ENCODE measurements at regions not wholly inside any gene's neighbourhood (a gene's known extent, or its start where the extent isn't known, plus 50 kb on each side); places are given as distances from the start of the nearest gene placed in this dataset.

DNA sequence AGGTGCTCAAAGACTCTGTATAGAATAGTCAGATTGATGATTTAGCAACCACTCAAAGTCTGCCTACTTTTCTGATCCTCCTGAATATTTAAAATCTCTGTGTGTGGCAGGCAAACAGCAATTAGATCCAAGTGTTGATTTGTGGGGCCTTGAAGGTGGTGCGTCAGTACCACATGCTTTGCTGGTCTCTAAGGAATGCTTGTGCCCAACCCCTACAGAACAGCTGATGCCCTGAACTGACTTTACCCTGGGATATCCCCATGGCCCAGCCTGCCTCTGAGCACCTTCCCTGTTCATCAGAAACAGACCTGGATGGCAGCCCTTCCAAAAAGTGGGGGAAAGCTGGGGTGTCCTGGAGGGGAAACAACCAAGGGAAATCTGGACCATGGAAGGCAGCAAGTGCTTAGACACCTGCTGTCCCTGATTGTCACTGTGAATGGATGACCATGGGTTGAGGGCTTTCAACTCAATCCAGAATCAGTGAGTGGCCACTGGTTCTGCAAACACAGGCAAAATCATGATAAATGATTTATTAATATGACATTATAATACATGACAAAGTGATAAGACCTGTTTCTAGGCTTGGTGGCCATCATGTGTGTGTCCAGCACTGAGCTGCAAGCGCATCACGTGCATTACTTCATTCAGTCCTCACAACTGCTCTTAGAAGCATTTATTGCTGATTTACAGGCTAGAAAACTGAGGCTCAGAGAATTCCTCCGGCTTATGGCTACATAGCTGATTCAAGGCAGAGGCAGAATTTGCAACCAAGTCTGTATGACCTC is 76.1 kb upstream of the TPM1 start:
- H3K9me2 ChIP-seq (replicated peaks; ENCODE audit: insufficient read depth, low read length) = no peaks in the 10 kb centered on the region
- H2AFZ ChIP-seq (ENCODE audit: low read length) = no peak overlapping the region
- no peaks in the 10 kb centered on the region for H3K27me3 ChIP-seq (replicated peaks; ENCODE audit: insufficient read depth, low read length)
- no peaks in the 10 kb centered on the region for H3F3A ChIP-seq (ENCODE audit: insufficient read depth, low read length)
- TF ChIP-seq EZH2 (optimal IDR thresholded peaks at IDR 0.05; ENCODE audit: low read depth, low read length) = no peak
- TF ChIP-seq, protein P1, sequence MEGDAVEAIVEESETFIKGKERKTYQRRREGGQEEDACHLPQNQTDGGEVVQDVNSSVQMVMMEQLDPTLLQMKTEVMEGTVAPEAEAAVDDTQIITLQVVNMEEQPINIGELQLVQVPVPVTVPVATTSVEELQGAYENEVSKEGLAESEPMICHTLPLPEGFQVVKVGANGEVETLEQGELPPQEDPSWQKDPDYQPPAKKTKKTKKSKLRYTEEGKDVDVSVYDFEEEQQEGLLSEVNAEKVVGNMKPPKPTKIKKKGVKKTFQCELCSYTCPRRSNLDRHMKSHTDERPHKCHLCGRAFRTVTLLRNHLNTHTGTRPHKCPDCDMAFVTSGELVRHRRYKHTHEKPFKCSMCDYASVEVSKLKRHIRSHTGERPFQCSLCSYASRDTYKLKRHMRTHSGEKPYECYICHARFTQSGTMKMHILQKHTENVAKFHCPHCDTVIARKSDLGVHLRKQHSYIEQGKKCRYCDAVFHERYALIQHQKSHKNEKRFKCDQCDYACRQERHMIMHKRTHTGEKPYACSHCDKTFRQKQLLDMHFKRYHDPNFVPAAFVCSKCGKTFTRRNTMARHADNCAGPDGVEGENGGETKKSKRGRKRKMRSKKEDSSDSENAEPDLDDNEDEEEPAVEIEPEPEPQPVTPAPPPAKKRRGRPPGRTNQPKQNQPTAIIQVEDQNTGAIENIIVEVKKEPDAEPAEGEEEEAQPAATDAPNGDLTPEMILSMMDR (IDR thresholded peaks at IDR 0.05; ENCODE audit: low read length) = no peak
- no peak for TF ChIP-seq EZH2phosphoT487 (IDR thresholded peaks at IDR 0.05; ENCODE audit: low read length)
- no peak overlapping the region for H3K4me2 ChIP-seq (ENCODE audit: low read depth, low read length)
- no peaks in the 10 kb centered on the region for H3K4me1 ChIP-seq (ENCODE audit: low read length)
- H3K4me3 ChIP-seq (ENCODE audit: low read length) = no peak overlapping the region
- H3K27ac ChIP-seq (ENCODE audit: low read length) = no peak overlapping the region
- H4K20me1 ChIP-seq (ENCODE audit: insufficient read depth, low read length) = no peaks in the 10 kb centered on the region
- no peaks in the 10 kb centered on the region for H3K79me2 ChIP-seq (ENCODE audit: low read length)
- no peaks in the 10 kb centered on the region for H3K36me3 ChIP-seq (replicated peaks; ENCODE audit: insufficient read depth, low read length)
- H3K9me3 ChIP-seq (replicated peaks; ENCODE audit: insufficient read depth, low read length) = no peaks in the 10 kb centered on the region
- no peak for DNase-seq
- no peak overlapping the region for H3K9ac ChIP-seq (ENCODE audit: low read length)

DNA sequence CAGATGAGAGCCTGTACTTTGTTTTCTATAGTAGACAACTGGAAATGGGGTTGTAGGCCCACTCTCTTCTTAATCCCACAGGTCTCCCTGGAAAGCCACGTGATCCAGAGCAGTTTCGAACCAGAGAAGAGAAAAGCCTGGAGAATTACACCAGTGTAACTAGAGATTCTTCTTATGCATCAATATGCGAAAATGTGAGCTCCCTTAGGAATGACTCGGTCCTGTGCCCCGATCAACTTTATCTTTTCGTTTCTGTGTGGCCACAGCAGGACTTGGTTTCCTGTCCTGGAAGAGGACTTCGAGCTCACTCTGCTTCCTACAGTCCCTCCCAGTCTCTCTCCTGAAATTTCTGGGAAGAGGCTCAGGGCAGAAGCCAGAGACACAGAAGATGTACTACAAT is 73.8 kb upstream of the TPM1 start:
- H3K4me2 ChIP-seq (ENCODE audit: low read depth, low read length) = no peak overlapping the region
- no peaks in the 10 kb centered on the region for H3F3A ChIP-seq (ENCODE audit: insufficient read depth, low read length)
- DNase-seq = no peak
- no peaks in the 10 kb centered on the region for H3K9me2 ChIP-seq (replicated peaks; ENCODE audit: insufficient read depth, low read length)
- H4K20me1 ChIP-seq (ENCODE audit: insufficient read depth, low read length) = no peaks in the 10 kb centered on the region
- H2AFZ ChIP-seq (ENCODE audit: low read length) = no peak overlapping the region
- no peak overlapping the region for H3K27ac ChIP-seq (ENCODE audit: low read length)
- H3K27me3 ChIP-seq (replicated peaks; ENCODE audit: insufficient read depth, low read length) = no peaks in the 10 kb centered on the region
- H3K79me2 ChIP-seq (ENCODE audit: low read length) = no peaks in the 10 kb centered on the region
- H3K9ac ChIP-seq (ENCODE audit: low read length) = no peak overlapping the region
- no peaks in the 10 kb centered on the region for H3K4me1 ChIP-seq (ENCODE audit: low read length)
- no peaks in the 10 kb centered on the region for H3K9me3 ChIP-seq (replicated peaks; ENCODE audit: insufficient read depth, low read length)
- no peaks in the 10 kb centered on the region for H3K36me3 ChIP-seq (replicated peaks; ENCODE audit: insufficient read depth, low read length)
- no peak for TF ChIP-seq EZH2 (optimal IDR thresholded peaks at IDR 0.05; ENCODE audit: low read depth, low read length)
- TF ChIP-seq, protein P1 (IDR thresholded peaks at IDR 0.05; ENCODE audit: low read length) = no peak
- no peak for TF ChIP-seq EZH2phosphoT487 (IDR thresholded peaks at IDR 0.05; ENCODE audit: low read length)
- no peak overlapping the region for H3K4me3 ChIP-seq (ENCODE audit: low read length)

DNA sequence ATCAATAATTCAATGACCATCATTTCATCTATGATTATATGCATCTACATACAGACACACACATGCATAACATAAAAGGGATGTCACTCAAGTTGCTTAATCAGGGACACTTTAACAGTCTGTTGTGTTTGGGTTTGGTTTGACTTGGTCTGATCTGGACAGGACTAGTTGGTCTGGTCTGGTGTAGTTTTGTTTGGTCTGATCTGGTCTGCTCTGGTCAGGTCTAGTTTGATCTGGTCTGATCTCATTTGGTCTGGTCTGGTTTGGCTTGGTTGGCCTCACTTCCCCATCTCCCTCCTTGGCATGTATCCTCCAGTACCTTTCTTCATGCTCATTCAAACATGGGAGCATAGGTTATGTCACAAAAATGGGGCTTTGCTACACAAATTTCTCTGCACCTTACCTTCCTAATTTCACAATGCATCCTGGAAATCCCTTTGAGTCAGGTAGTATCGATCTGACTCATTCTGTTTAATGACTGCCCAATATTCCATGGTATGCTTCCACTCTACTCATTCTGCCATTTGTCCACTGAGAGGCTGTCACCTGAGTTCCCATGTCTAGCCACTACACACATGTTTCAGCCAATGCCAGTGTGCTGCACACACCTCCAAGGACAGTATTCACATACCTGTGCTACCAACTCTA is 73.0 kb upstream of the TPM1 start:
- DNase-seq = no peak

More for the DNA sequence above, 73.0 kb upstream of the TPM1 start:
- TF ChIP-seq, protein P1 (IDR thresholded peaks at IDR 0.05; ENCODE audit: low read length) = no peak
- TF ChIP-seq EZH2 (optimal IDR thresholded peaks at IDR 0.05; ENCODE audit: low read depth, low read length) (no peak), EZH2phosphoT487 (IDR thresholded peaks at IDR 0.05; ENCODE audit: low read length) (no peak)
- Histone ChIP-seq H3K4me1 (ENCODE audit: low read length) (no peaks in the 10 kb centered on the region), H3K9me2 (replicated peaks; ENCODE audit: insufficient read depth, low read length) (no peaks in the 10 kb centered on the region), H3K4me3 (ENCODE audit: low read length) (no peak overlapping the region), H2AFZ (ENCODE audit: low read length) (no peak overlapping the region), H3K9me3 (replicated peaks; ENCODE audit: insufficient read depth, low read length) (no peaks in the 10 kb centered on the region), H3F3A (ENCODE audit: insufficient read depth, low read length) (no peaks in the 10 kb centered on the region), H4K20me1 (ENCODE audit: insufficient read depth, low read length) (no peaks in the 10 kb centered on the region), H3K4me2 (ENCODE audit: low read depth, low read length) (no peak overlapping the region), H3K79me2 (ENCODE audit: low read length) (no peaks in the 10 kb centered on the region), H3K9ac (ENCODE audit: low read length) (no peak overlapping the region), H3K36me3 (replicated peaks; ENCODE audit: insufficient read depth, low read length) (no peaks in the 10 kb centered on the region), H3K27me3 (replicated peaks; ENCODE audit: insufficient read depth, low read length) (no peaks in the 10 kb centered on the region), H3K27ac (ENCODE audit: low read length) (no peak overlapping the region)

All from MM.1S (cell line).